Activated CD4-positive, alpha-beta T cell treated with anti-CD3 and anti-CD28 coated beads, Interleukin-2, amount 50 U/mL, for 1 hour (primary cell): ENCODE measurements at regions not wholly inside any gene's neighbourhood (a gene's known extent, or its start where the extent isn't known, plus 50 kb on each side); places are given as distances from the start of the nearest gene placed in this dataset.

Experiments
- DNase-seq: peaks from one replicate; pipeline ENCODE4 v3.0.0-alpha.2; 2020

- no peak for DNase-seq
These were observed 108.9 kb upstream of the TOP3B start for GRCh38 chr22:22091400-22091878.

- DNase-seq = no peak
These were observed 108.2 kb upstream of the TOP3B start for GRCh38 chr22:22090650-22091399.

- no peak for DNase-seq
These were observed 107.1 kb upstream of the TOP3B start for GRCh38 chr22:22089459-22090308.

GRCh38 chr22:22088658-22089458 is 106.3 kb upstream of the TOP3B start:
- DNase-seq = no peak

GRCh38 chr22:22087854-22088657 is 105.5 kb upstream of the TOP3B start:
- DNase-seq = no peak

GRCh38 chr22:22086501-22087158 is 104.0 kb upstream of the TOP3B start:
- DNase-seq = no peak

GRCh38 chr22:22085702-22086500 is 103.3 kb upstream of the TOP3B start:
- DNase-seq = no peak

GRCh38 chr22:22084089-22084711 is 101.6 kb upstream of the TOP3B start:
- DNase-seq = no peak

GRCh38 chr22:22082960-22083359 is 100.4 kb upstream of the TOP3B start:
- DNase-seq = no peak

GRCh38 chr22:22082229-22082835 is 99.7 kb upstream of the TOP3B start:
- DNase-seq = no peak

- no peak for DNase-seq
These were observed 97.7 kb upstream of the TOP3B start for GRCh38 chr22:22080270-22080669.

GRCh38 chr22:22079404-22080148 is 97.0 kb upstream of the TOP3B start:
- no peak for DNase-seq

GRCh38 chr22:22078329-22078728 is 95.7 kb upstream of the TOP3B start:
- DNase-seq = no peak

GRCh38 chr22:22076932-22077703 is 94.5 kb upstream of the TOP3B start:
- no peak for DNase-seq

GRCh38 chr22:22076361-22076760 is 93.8 kb upstream of the TOP3B start:
- no peak for DNase-seq

- no peak for DNase-seq
These were observed 93.0 kb upstream of the TOP3B start for GRCh38 chr22:22075382-22076163.

- DNase-seq = no peak
These were observed 92.2 kb upstream of the TOP3B start for GRCh38 chr22:22074634-22075381.
